ENCODE measurements at regions not wholly inside any gene's neighbourhood (a gene's known extent, or its start where the extent isn't known, plus 50 kb on each side); places are given as distances from the start of the nearest gene placed in this dataset.

DNA sequence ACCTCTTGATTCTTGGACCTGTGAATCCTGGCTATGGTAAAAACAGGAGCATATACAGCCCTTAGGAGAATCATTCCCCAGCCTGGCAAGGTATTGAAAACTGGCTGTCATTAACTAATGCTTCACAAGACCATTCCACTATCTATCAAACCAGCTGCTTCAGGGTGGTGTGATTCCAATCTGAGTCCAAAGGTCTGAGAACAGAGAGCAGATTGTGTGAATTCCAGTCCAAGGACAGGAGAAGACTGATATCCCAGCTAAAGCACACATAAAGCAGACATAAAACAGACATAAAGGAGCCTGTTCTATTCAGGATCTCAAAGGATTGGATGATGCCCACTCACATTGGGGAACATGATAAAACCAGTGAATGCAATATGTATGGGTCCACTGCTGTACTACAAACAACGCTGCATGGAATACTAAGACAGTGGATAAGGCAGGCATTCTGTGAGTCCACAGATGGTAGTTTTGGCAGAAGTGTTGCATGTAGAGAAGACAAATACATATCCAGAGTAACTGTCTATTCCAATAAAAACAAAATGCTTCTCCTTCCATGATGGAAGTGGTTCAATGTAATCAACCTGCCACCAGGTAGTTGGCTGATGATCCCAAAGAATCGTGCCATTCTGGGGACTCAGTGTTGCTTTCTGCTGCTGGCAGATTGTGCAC, 363.9 kb downstream of the KCNJ3 start:
- ChIA-PET CTCF (no interaction called here), POLR2A (no interaction called here)
- intact Hi-C loops (cut with micrococcal nuclease): no loop called here
- Histone ChIP-seq H3K27ac (ENCODE audit: insufficient read depth, low read depth, low read length) (no peak overlapping the region), H3K4me2 (ENCODE audit: insufficient read depth, low read length) (no peak overlapping the region), H3K36me3 (ENCODE audit: control insufficient read depth in 2 of 2, extremely low read depth in 1 of 2, insufficient read depth in 2 of 2, low read length in 2 of 2) (no peaks in the 10 kb centered on the region), H3K4me3 (replicated peaks in 1 of 3; ENCODE audit: insufficient read depth in 1 of 3, low read depth in 1 of 3, low read length in 3 of 3) (no peak overlapping the region), H2AFZ (ENCODE audit: low read depth, low read length) (no peak overlapping the region), H3K9ac (replicated peaks; ENCODE audit: extremely low read depth, insufficient read depth, low read length) (no peak overlapping the region), H3K4me1 (ENCODE audit: control insufficient read depth, extremely low read depth, insufficient read depth, low read length) (no peaks in the 10 kb centered on the region), H3K79me2 (ENCODE audit: control insufficient read depth, insufficient read depth, low read length) (no peaks in the 10 kb centered on the region), H3K27me3 (ENCODE audit: control insufficient read depth in 2 of 2, insufficient read depth in 2 of 2, low read length in 2 of 2) (no peaks in the 10 kb centered on the region), H4K20me1 (replicated peaks; ENCODE audit: control insufficient read depth, extremely low read depth, insufficient read depth, low read length) (no peaks in the 10 kb centered on the region), H3K9me3 (replicated peaks; ENCODE audit: control insufficient read depth, insufficient read depth, low read length) (no peaks in the 10 kb centered on the region), H3K9me1 (replicated peaks; ENCODE audit: control insufficient read depth, extremely low read depth, insufficient read depth, low read length) (no peaks in the 10 kb centered on the region)
- dilution Hi-C loops (cut with MboI; ENCODE audit: extremely low pct_ligation_motif_present, low sequenced_read_pairs): no loop called here
- DNase-seq (ENCODE audit: low read depth, low spot score) (no peak), FAIRE-seq (no peak)
- TF ChIP-seq MAX (IDR thresholded peaks at IDR 0.05; ENCODE audit: insufficient read depth, insufficient read length) (no peak), POLR2A (IDR thresholded peaks at IDR 0.05; ENCODE audit: low read depth, low read length) (no peak), FOS (IDR thresholded peaks at IDR 0.05; ENCODE audit: borderline replicate concordance, insufficient read depth, low read length) (no peak), GATA2 (IDR thresholded peaks at IDR 0.05; ENCODE audit: insufficient read depth, insufficient read length, low read depth, low read length) (no peak), MYC (IDR thresholded peaks at IDR 0.05; ENCODE audit: low read depth, low read length) (no peak), EZH2 (IDR thresholded peaks at IDR 0.05; ENCODE audit: borderline replicate concordance, low read depth, low read length, severe bottlenecking) (no peak), POLR2AphosphoS5 (IDR thresholded peaks at IDR 0.05; ENCODE audit: insufficient read depth, low read depth, low read length) (no peak), JUN (IDR thresholded peaks at IDR 0.05; ENCODE audit: borderline replicate concordance, insufficient read depth, insufficient read length, low read depth) (no peak)
- TF ChIP-seq, protein P1, sequence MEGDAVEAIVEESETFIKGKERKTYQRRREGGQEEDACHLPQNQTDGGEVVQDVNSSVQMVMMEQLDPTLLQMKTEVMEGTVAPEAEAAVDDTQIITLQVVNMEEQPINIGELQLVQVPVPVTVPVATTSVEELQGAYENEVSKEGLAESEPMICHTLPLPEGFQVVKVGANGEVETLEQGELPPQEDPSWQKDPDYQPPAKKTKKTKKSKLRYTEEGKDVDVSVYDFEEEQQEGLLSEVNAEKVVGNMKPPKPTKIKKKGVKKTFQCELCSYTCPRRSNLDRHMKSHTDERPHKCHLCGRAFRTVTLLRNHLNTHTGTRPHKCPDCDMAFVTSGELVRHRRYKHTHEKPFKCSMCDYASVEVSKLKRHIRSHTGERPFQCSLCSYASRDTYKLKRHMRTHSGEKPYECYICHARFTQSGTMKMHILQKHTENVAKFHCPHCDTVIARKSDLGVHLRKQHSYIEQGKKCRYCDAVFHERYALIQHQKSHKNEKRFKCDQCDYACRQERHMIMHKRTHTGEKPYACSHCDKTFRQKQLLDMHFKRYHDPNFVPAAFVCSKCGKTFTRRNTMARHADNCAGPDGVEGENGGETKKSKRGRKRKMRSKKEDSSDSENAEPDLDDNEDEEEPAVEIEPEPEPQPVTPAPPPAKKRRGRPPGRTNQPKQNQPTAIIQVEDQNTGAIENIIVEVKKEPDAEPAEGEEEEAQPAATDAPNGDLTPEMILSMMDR (IDR thresholded peaks at IDR 0.05; ENCODE audit: extremely low read depth in 1 of 2, insufficient read depth in 1 of 2, low read depth in 1 of 2, low read length in 2 of 2): no peak
- no TSS peak for BruUV-seq (replicated peaks)
